Stimulated activated naive CD4-positive, alpha-beta T cell treated with Interleukin-2 at 50 U/mL for 16 hours (primary cell): ENCODE measurements at regions not wholly inside any gene's neighbourhood (a gene's known extent, or its start where the extent isn't known, plus 50 kb on each side); places are given as distances from the start of the nearest gene placed in this dataset.
"Not testable (repeated sequence)": the region's sequence is repeated elsewhere in the genome, so short reads cannot be mapped to it uniquely, and the experiment has no call there.

Experiments
- DNase-seq: peaks from one replicate; lab custom pipeline; 2025; lab: John Stamatoyannopoulos, UW

DNA sequence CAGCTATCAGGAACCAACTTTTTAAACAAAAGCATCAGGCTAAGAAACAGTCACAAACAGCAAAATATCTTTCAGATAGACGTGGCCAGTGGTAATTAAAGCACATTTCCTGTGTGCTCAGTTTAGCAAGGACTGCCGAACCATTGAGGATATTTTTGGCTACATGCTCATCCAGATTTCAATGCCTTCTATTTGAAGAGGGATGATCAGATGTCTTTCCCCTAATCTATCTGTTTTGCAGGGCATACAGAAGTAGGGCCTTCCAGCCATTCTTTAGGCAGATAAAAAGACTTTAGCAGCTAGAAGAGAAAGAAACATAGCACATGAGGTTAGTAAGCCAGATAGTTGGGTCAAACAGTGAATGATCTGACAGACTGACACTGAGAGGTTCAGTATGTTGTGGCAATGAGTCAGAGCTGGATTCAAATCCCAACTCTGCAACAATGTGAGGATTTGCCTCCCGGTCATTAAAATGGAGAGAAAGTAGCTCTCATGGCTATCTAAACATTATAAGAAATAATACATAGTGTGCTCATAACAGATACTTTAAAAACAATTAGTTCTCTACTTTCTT is 100.0 kb upstream of the PRKG2 start:
- no peak for DNase-seq

DNA sequence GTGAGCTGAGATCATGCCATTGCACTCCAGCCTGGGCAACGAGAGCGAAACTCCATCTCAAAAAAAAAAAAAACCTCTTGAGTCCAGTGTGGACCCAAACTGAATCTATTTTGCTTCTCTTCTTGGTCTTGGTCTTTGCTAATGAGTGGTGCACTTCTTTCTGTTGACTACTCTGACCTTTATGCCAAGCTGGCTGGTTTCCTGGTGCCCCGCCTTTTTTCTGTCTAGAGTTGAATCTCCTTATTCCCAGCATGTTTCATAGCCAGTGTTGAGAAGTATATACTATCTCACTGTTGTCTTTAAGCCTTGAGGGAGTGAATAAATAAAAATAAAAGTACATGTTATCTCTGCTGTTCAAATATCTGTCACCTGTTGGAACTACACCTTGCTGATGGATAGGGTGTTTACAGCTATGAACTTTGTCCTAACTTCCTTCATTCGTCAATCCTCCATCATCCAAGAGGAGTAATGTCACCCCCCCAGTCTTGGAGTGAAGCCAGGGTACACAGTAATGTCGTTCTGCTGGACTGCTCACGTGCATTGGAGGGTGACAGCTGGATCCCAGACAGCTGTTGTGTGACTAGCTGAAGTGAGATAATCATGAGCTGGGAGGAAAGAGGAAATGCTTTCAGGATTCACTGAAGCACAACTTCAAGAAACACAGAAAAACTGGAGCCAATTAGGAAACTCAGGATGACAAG is 99.3 kb upstream of the PRKG2 start:
- DNase-seq: no peak

DNA sequence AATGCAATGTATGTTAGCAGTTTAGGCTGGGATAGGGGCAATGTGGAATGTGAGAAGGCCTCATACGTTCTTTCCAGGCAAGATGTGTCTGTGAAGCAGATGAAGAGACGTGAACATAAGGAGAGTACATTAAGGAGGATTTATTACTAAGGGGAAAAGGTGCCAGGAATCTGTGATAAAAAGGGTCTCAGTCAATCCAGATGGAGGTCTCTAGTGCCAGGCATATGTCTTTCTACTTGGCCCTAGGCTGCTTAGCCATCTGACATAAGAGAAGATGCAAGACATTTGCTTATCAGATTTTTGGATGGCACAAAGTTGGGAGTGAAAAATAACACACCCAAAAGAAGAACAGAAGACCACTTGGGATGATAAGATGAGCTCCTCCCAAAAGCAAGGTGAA is 93.0 kb upstream of the PRKG2 start:
- DNase-seq: no peak

DNA sequence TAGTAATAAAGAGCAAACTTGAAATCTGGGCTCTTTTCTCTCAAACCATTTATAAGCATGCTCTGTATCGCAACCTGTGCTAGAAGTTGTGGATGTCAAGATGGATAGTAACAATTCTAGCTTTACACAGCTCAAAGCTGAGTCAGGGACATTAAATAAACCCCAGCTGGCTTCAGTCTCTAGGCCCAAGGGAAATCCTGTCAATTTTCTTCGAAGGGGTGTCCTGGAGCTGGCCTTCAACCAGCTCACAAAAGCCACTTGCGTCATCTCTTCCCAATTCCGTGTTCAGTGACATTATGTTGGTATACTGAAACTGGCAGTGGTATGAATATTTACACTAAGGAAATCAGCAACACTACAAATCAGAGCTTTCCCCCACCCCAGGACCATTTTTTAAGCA is 89.8 kb upstream of the PRKG2 start:
- no peak for DNase-seq

DNA sequence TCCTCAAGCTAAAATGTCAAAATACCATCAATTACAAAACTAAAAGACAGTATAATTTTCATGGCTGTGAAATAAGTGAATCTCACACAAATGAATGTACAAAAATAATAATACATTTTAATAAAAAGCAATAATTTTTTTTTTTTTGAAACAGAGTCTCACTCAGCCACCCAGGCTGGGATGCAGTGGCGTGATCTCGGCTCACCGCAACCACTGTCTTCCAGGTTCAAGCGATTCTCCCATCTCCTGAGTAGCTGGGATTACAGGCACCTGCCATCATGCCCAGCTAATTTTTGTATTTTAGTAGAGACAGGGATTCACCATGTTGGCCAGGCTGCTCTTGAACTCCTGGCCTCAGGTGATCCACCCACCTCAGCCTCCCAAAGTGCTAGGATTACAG is 85.3 kb upstream of the PRKG2 start:
- not testable (repeated sequence) for DNase-seq

DNA sequence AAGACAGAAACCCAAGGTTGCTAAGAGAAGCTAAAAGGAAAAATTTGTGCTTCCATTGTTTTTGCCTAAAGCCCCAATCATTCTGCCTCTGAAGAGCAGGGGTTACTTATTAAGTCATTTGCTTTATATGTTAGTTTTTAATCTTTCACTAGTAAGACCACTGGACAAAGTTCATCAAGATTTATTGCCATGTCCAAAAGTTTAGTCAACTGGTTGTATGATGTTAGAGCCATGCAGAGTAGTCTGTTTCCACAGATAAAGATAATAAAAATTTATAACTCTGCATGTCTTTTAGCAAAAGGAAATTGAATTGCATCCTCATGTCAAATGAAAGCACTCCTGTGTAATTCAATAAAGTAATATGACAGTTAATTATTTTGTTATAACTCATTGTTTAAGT is 75.8 kb upstream of the PRKG2 start:
- no peak for DNase-seq

DNA sequence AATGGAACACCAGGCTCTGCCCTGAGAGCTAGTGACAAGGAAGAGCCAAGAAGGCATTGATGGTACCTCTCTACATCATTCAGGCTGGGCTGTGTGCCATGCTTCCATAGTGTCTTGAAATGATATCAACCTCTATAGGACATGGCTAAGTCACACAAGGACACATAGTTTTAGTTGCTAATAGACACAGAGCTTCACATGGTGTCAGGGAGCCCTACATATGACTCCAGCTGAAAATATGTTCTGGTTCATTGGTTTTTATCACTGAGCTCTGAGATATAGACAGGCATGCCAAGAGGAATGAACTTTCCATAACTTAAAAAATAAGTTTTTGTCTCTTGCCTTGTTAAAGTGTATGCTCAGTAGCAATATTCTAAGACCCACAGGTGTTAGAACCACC is 72.1 kb upstream of the PRKG2 start:
- DNase-seq: no peak

DNA sequence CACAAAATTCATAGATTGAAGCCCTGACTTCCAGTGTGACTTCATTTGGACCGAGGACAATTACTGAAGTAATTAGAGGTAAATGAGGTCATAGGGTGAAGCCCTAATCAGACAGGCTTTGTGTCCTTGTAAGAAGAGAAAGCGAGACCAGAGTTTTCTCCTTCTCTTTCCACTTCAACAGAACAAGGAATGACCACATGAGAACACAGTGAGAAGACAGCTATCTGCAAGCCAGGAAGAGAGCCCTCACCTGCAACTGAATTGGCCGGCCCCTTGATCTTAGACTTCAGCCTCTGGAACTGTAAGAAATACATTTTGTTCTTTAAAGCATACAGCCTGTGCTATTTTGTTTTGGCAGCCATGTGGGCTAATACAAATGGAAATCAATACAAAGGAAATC is 67.1 kb upstream of the PRKG2 start:
- DNase-seq: no peak

DNA sequence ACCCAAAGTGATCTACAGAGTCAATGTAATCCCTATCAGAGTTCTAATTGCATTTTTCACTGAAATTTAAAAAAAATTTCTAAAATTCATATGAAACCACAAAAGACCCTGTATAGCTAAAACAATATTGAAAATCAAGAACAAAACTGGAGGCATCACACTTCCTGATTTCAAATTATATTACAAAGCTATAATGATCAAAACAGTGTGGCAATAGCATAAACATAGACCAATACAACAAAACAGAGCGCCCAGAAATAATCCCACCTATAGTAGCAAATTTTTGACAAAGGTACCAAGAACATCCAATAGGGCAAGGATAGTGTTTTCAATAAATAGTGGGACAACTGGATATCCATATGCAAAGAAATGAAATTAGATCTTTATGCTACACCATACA is 59.4 kb upstream of the PRKG2 start:
- DNase-seq: no peak

DNA sequence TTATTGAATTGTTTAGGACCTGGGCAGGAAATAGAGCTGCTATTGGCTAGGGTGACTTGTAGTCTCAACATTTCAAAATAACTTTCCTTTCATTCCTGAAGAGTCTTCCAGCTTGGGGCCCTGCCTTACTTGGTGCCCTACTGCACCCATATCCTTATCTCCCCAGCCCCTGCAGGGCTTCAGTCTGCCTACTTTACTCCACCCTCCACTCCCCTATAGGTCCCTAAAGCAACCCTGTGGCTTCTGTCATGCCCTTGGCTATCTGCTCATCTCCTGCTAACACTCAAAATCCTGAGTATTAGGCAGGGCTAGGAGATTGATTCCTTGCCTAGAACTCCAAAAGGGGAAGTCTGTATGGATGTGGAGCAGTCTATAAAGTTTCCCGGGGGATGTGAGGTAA is 57.6 kb upstream of the PRKG2 start:
- DNase-seq: no peak
